Activated CD4-positive, alpha-beta memory T cell treated with anti-CD3 and anti-CD28 coated beads for 36 hours (primary cell): ENCODE measurements at regions not wholly inside any gene's neighbourhood (a gene's known extent, or its start where the extent isn't known, plus 50 kb on each side); places are given as distances from the start of the nearest gene placed in this dataset.

ENCODE experiments used
- CTCF ChIA-PET: fragments of 350-600 bp; sonication (Branson Sonifier 250); formaldehyde crosslinking; loops from one replicate; lab custom pipeline; 2021; ENCODE audit warnings: antibody characterized with exemption, inconsistent platforms; lab: Charles Lee
- POLR2A ChIA-PET: fragments of 350-600 bp; sonication (Branson Sonifier 250); formaldehyde crosslinking; loops from one replicate; lab custom pipeline; 2021; ENCODE audit warnings: antibody characterized with exemption; lab: Charles Lee
- DNase-seq: peaks from one replicate; pipeline ENCODE4 v3.0.0-alpha.2; 2020
- H3K27ac Mint-ChIP-seq: one replicate; pipeline ENCODE4 v1.8.0; 2021; ENCODE audit warnings: mixed read lengths
- H3K27me3 Mint-ChIP-seq: one replicate; pipeline ENCODE4 v1.8.0; 2021; ENCODE audit warnings: mixed read lengths
- H3K36me3 Mint-ChIP-seq: one replicate; pipeline ENCODE4 v1.8.0; 2021; ENCODE audit warnings: mixed read lengths
- H3K4me1 Mint-ChIP-seq: one replicate; pipeline ENCODE4 v1.8.0; 2021; ENCODE audit warnings: low read depth, mixed read lengths
- H3K4me3 Mint-ChIP-seq: one replicate; pipeline ENCODE4 v1.8.0; 2021; ENCODE audit warnings: mild to moderate bottlenecking, mixed read lengths
- H3K9me3 Mint-ChIP-seq: one replicate; pipeline ENCODE4 v1.8.0; 2021; ENCODE audit warnings: mixed read lengths
- intact Hi-C: fragments of 100-400 bp; cut with micrococcal nuclease; formaldehyde crosslinking; loops from one replicate; pipeline ENCODE4 v1.15.1; 2023

DNA sequence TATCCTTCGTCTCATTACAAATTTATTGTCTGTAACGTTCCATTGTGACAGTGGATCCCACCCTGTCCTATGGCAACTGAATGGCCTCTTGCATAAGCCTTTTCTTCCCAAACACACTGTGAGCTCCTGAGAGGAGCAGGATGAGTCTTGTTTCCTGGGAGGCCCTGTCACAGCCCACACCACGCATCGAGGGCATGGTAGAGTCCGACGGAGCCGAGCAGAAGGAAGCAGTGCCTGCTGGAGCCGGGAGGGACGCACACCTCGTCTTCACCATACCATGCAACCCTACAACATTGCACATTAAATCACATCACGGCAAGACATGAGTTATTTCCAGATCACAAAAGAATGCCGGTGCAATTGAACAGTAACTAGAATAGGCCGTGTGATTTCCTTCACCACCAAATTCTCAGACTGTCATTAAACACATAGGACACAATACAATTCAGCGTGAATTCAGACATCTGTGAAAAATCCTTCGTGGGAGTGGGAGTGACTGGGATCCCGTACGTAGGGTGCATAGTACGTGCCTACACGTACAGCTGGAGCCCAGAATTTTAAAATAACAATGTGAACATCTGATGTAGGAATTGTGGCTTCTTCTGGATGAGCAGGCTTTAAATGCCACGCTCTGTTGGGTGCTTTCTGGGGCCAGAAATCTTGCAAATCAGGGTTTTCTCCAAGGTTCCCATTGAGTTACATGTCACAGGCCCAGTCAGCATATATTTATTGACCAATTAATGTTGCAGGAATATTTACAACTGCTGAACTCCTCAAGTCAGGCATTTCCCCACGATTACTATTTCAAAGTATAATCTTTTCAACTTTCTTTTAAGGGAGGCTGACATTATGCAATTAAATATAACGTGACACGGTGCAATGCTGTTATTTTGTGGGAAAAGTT lies 201.8 kb downstream of the TTLL2 start:
- peaks cover 3% of the 10 kb centered on the region for H3K4me1 Mint-ChIP-seq
- no peak for DNase-seq
- CTCF ChIA-PET = no interaction called here
- H3K9me3 Mint-ChIP-seq = no peaks in the 10 kb centered on the region
- H3K4me3 Mint-ChIP-seq = no peak overlapping the region
- H3K27ac Mint-ChIP-seq = no peak overlapping the region
- no peaks in the 10 kb centered on the region for H3K36me3 Mint-ChIP-seq
- POLR2A ChIA-PET = no interaction called here
- H3K27me3 Mint-ChIP-seq = peaks cover 12% of the 10 kb centered on the region
- intact Hi-C loops = no loop called here

DNA sequence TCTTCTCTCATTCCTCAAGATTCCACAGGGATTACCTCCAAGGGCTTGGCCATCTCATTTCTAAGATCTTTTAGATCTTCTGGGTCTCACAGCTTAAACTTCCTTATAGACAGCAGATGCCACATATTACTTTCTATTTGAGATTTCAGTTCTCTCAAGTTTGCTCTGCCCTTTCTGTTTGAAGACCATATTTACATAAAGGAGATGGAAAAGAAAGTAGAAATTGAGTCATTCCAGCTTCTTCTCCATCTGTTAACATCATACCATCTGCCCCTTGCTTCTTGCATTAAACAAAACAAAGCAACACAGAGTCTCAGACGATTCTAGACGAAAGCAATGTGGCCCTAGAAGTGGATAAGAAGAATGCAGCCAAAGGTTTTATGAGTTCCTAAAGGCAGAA lies 203.4 kb downstream of the TTLL2 start:
- H3K27ac Mint-ChIP-seq = no peak overlapping the region
- H3K27me3 Mint-ChIP-seq = peaks cover 12% of the 10 kb centered on the region
- H3K4me1 Mint-ChIP-seq = peaks cover 3% of the 10 kb centered on the region
- CTCF ChIA-PET = no interaction called here
- H3K9me3 Mint-ChIP-seq = no peaks in the 10 kb centered on the region
- no peak for DNase-seq
- POLR2A ChIA-PET = no interaction called here
- H3K4me3 Mint-ChIP-seq = no peak overlapping the region
- intact Hi-C loops = no loop called here
- no peaks in the 10 kb centered on the region for H3K36me3 Mint-ChIP-seq

- ChIA-PET CTCF (no interaction called here), POLR2A (no interaction called here)
- H3K27me3 Mint-ChIP-seq = peaks cover 12% of the 10 kb centered on the region
These were observed 204.1 kb downstream of the TTLL2 start for GRCh38 chr6:167528976-167529375.

DNA sequence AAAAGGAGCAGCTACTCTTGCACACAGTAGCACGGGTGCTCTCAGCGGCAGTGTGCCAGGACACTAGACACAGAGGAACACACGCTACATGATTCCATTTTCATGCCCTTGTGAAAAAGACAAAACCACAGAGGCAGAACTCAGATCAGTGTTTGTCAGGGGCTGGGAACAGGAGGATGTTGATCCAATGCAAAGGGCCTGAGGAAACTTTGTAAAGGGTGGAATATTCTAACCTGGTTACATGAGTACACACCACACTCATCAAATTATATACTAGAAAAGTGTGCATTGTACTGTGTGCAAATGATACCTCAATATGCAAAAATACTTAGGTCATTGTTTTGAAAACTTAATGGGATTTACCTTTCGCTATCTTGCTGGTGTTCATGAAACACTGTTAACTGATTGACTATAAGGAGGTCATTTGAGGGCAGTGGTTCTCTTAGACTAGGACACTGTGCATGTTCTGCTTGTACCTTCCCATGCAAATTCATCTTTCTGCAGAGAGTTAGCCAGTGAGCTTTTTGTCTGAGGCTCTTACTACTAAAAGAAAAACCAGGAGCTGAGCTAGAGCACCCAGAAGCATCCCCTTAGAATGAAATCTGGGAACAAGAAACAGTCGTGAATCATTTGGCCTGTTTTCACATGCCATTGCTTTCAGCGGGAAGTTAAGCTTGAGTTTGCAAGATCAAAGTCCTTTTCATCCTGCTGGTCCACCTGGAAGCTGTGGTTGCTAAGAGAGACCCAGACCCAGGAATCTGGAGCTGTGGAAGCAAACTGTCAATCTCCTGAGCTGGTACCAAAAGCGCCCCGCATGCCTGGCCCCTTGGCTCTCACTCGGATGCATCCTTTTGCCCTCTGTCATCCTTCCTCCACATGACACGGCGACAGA lies 204.8 kb downstream of the TTLL2 start:
- intact Hi-C loops = no loop called here
- CTCF ChIA-PET = no interaction called here
- H3K36me3 Mint-ChIP-seq = no peaks in the 10 kb centered on the region
- H3K4me1 Mint-ChIP-seq = peaks cover 3% of the 10 kb centered on the region
- no peak overlapping the region for H3K4me3 Mint-ChIP-seq
- peaks cover 12% of the 10 kb centered on the region for H3K27me3 Mint-ChIP-seq
- H3K27ac Mint-ChIP-seq = no peak overlapping the region
- H3K9me3 Mint-ChIP-seq = no peaks in the 10 kb centered on the region
- POLR2A ChIA-PET = no interaction called here
- no peak for DNase-seq

More at GRCh38 chr6:167528976-167529375, 204.1 kb downstream of the TTLL2 start:
- peaks cover 3% of the 10 kb centered on the region for H3K4me1 Mint-ChIP-seq
- H3K9me3 Mint-ChIP-seq = no peaks in the 10 kb centered on the region
- intact Hi-C loops = no loop called here
- no peak for DNase-seq
- no peak overlapping the region for H3K27ac Mint-ChIP-seq
- no peak overlapping the region for H3K4me3 Mint-ChIP-seq
- no peaks in the 10 kb centered on the region for H3K36me3 Mint-ChIP-seq

GRCh38 chr6:167530951-167531350 lies 206.1 kb downstream of the TTLL2 start:
- no peak overlapping the region for H3K4me3 Mint-ChIP-seq
- POLR2A ChIA-PET = no interaction called here
- CTCF ChIA-PET = no interaction called here
- intact Hi-C loops = no loop called here
- H3K27ac Mint-ChIP-seq = no peak overlapping the region
- no peaks in the 10 kb centered on the region for H3K36me3 Mint-ChIP-seq
- DNase-seq = no peak
- H3K9me3 Mint-ChIP-seq = peaks cover 3% of the 10 kb centered on the region
- H3K27me3 Mint-ChIP-seq = peaks cover 12% of the 10 kb centered on the region
- peaks cover 3% of the 10 kb centered on the region for H3K4me1 Mint-ChIP-seq

- Mint-ChIP-seq H3K27ac (no peak overlapping the region), H3K36me3 (no peaks in the 10 kb centered on the region), H3K4me1 (peaks cover 3% of the 10 kb centered on the region), H3K4me3 (no peak overlapping the region), H3K9me3 (peaks cover 3% of the 10 kb centered on the region), H3K27me3 (peaks cover 19% of the 10 kb centered on the region)
- DNase-seq = no peak
- ChIA-PET POLR2A (no interaction called here), CTCF (no interaction called here)
- intact Hi-C loops = no loop called here
These were observed 207.8 kb downstream of the TTLL2 start for GRCh38 chr6:167532410-167533288.

DNA sequence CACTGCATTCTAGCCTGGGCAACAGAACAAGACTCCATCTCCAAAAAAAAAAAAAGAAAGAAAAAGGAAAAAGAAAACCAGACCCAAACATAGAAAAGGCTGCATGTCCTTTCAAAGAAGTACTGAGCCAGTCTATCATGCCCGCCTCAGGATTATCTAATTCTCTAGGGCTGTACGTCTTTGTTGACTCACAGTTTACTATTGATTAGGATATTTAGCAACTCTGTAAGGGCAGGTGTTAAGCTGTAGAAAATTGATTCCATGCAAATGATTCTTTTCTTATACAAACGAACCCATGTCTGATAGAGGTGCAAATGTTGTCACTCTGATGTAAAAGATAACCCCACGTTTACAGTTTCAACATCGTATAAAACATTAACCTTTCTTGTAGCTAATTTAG lies 209.0 kb downstream of the TTLL2 start:
- intact Hi-C loops = no loop called here
- H3K4me3 Mint-ChIP-seq = no peak overlapping the region
- no peak overlapping the region for H3K27ac Mint-ChIP-seq
- CTCF ChIA-PET = no interaction called here
- no peaks in the 10 kb centered on the region for H3K36me3 Mint-ChIP-seq
- DNase-seq = no peak
- no peaks in the 10 kb centered on the region for H3K4me1 Mint-ChIP-seq
- peaks cover 3% of the 10 kb centered on the region for H3K9me3 Mint-ChIP-seq
- H3K27me3 Mint-ChIP-seq = peaks cover 19% of the 10 kb centered on the region
- POLR2A ChIA-PET = no interaction called here

- intact Hi-C loops = no loop called here
- POLR2A ChIA-PET = no interaction called here
- Mint-ChIP-seq H3K4me3 (no peak overlapping the region), H3K4me1 (no peaks in the 10 kb centered on the region), H3K27ac (no peak overlapping the region), H3K9me3 (peaks cover 3% of the 10 kb centered on the region), H3K36me3 (no peaks in the 10 kb centered on the region), H3K27me3 (peaks cover 7% of the 10 kb centered on the region)
- DNase-seq = no peak
- CTCF ChIA-PET = no interaction called here
These were observed 212.9 kb downstream of the TTLL2 start for GRCh38 chr6:167537816-167538215.

DNA sequence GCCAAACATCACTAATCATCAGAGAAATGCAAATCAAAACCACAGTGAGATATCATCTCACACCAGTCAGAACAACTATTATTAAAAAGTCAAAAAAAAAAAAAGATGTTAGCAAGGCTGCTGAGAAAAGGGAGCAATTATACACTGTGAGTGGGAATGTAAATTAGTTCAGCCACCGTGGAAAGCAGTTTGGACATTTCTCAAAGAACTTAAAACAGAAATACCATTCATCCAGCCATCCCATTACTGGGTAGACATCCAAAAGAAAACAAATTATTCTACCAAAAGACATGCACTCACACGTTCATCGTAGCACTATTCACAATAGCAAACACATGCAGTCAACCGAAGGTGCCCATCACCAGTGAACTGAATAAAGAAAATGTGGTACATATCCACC lies 213.9 kb downstream of the TTLL2 start:
- ChIA-PET POLR2A (no interaction called here), CTCF (no interaction called here)
- intact Hi-C loops = no loop called here
- Mint-ChIP-seq H3K9me3 (peaks cover 3% of the 10 kb centered on the region), H3K27me3 (peaks cover 7% of the 10 kb centered on the region), H3K4me1 (no peaks in the 10 kb centered on the region), H3K27ac (no peak overlapping the region), H3K4me3 (no peak overlapping the region), H3K36me3 (no peaks in the 10 kb centered on the region)
- no peak for DNase-seq

DNA sequence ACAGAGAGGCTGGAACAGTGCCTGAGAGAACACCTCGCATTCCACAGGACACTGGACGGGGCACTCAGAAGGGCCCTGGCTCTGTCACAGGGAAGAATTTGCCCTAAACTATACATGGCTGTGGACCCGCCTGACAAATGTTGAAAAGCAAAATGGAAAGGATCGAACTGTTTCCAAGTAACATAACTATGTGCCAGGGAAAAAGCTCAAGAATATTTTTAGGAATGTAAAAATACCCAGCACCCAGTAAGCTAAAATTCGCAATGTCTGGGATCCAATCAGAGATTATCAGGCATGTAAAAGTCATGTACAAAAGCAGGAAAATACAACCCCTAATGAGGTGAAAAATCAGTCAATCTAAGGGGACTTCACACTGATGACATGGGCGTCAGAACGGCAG lies 215.9 kb downstream of the TTLL2 start:
- H3K27me3 Mint-ChIP-seq = peaks cover 7% of the 10 kb centered on the region
- no peaks in the 10 kb centered on the region for H3K4me1 Mint-ChIP-seq
- POLR2A ChIA-PET = no interaction called here
- CTCF ChIA-PET = no interaction called here
- H3K9me3 Mint-ChIP-seq = peaks cover 2% of the 10 kb centered on the region
- intact Hi-C loops = no loop called here
- DNase-seq = no peak
- H3K4me3 Mint-ChIP-seq = no peak overlapping the region
- no peak overlapping the region for H3K27ac Mint-ChIP-seq
- H3K36me3 Mint-ChIP-seq = no peaks in the 10 kb centered on the region

DNA sequence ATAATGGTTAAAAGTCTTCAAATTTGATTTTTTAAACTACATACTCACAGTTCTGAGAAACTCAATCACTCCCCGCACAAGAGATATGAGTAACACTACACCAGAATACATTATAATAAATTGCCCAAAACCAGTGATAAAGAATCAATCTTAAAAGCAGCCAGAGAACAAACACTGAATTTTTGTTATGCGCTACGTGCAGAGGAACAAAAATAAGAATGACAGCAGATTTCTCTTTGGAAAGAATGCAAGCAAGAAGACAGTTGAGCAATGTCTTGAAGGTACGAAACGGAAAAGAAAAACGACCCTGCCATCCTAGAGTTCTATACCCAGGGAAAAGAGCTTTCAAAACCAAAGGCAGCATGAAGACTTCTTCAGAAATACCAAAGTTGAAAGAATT lies 216.7 kb downstream of the TTLL2 start:
- ChIA-PET POLR2A (no interaction called here), CTCF (no interaction called here)
- no peak for DNase-seq
- Mint-ChIP-seq H3K36me3 (no peaks in the 10 kb centered on the region), H3K27ac (no peak overlapping the region), H3K4me3 (no peak overlapping the region), H3K4me1 (no peaks in the 10 kb centered on the region), H3K9me3 (no peaks in the 10 kb centered on the region), H3K27me3 (peaks cover 6% of the 10 kb centered on the region)
- intact Hi-C loops = no loop called here
